GM23338 (cell line): ENCODE measurements at regions not wholly inside any gene's neighbourhood (a gene's known extent, or its start where the extent isn't known, plus 50 kb on each side); places are given as distances from the start of the nearest gene placed in this dataset.

Experiments
- ATAC-seq: fragments of 200-7000 bp; cut with Tn5 transposase; 3 replicates; pipeline ENCODE4 v1.9.1; 2020
- DNase-seq: peaks from one replicate; pipeline ENCODE4 v3.0.0-alpha.2; 2015; ENCODE audit warnings: low spot score
- H2AFZ ChIP-seq: fragments of 200-600 bp; sonication (generic); 2 replicates; pipeline ENCODE4 v1.8.0; 2016; ENCODE audit warnings: antibody characterized with exemption, mild to moderate bottlenecking, moderate library complexity
- H3F3A ChIP-seq: fragments of 200-600 bp; sonication (generic); replicated peaks from 2 replicates; pipeline ENCODE4 v1.8.0; 2017; ENCODE audit warnings: antibody characterized with exemption, mixed run types, low read depth
- H3K27ac ChIP-seq: fragments of 200-600 bp; sonication (generic); 2 replicates; pipeline ENCODE4 v1.6.1; 2016; ENCODE audit warnings: low read depth
- H3K27me3 ChIP-seq: fragments of 200-600 bp; sonication (generic); 2 replicates; pipeline ENCODE4 v1.8.0; 2016; ENCODE audit warnings: mild to moderate bottlenecking, mixed run types, moderate library complexity; ENCODE audit not compliant: insufficient read depth
- H3K36me3 ChIP-seq: fragments of 200-600 bp; sonication (generic); 2 replicates; pipeline ENCODE4 v1.8.0; 2016; ENCODE audit warnings: mild to moderate bottlenecking; ENCODE audit not compliant: insufficient read depth
- H3K4me1 ChIP-seq: fragments of 200-600 bp; sonication (generic); 2 replicates; pipeline ENCODE4 v1.8.0; 2016; ENCODE audit warnings: mild to moderate bottlenecking, moderate library complexity; ENCODE audit not compliant: insufficient read depth
- H3K4me2 ChIP-seq: fragments of 200-600 bp; sonication (generic); 2 replicates; pipeline ENCODE4 v1.7.1; 2017; ENCODE audit warnings: mixed run types
- H3K4me3 ChIP-seq: fragments of 200-600 bp; sonication (generic); 2 replicates; pipeline ENCODE4 v1.6.1; 2016; ENCODE audit warnings: mixed run types
- H3K79me2 ChIP-seq: fragments of 200-600 bp; sonication (generic); replicated peaks from 2 replicates; pipeline ENCODE4 v1.8.0; 2017; ENCODE audit warnings: mild to moderate bottlenecking; ENCODE audit not compliant: insufficient read depth
- H3K9me2 ChIP-seq: fragments of 200-600 bp; sonication (generic); 2 replicates; pipeline ENCODE4 v1.8.0; 2017; ENCODE audit not compliant: insufficient read depth
- H4K20me1 ChIP-seq: fragments of 200-600 bp; sonication (generic); replicated peaks from 2 replicates; pipeline ENCODE4 v1.8.0; 2017; ENCODE audit warnings: mild to moderate bottlenecking; ENCODE audit not compliant: insufficient read depth
- H3K27ac Mint-ChIP-seq: 2 replicates; pipeline ENCODE4 v1.8.0; 2020; ENCODE audit warnings: inconsistent platforms, mild to moderate bottlenecking, moderate library complexity, mixed read lengths
- H3K27me3 Mint-ChIP-seq: 3 replicates; pipeline ENCODE4 v1.8.0; 2022; ENCODE audit warnings: low read depth, mild to moderate bottlenecking, moderate library complexity, mixed read lengths, inconsistent platforms; ENCODE audit not compliant: insufficient read depth, poor library complexity
- H3K36me3 Mint-ChIP-seq: 3 replicates; pipeline ENCODE4 v1.8.0; 2021; ENCODE audit warnings: low read depth, mild to moderate bottlenecking, inconsistent platforms, moderate library complexity, mixed read lengths
- H3K4me1 Mint-ChIP-seq: 3 replicates; pipeline ENCODE4 v1.8.0; 2020; ENCODE audit warnings: mild to moderate bottlenecking, inconsistent platforms, mixed read lengths
- H3K4me3 Mint-ChIP-seq: 3 replicates; pipeline ENCODE4 v1.8.0; 2021; ENCODE audit warnings: moderate library complexity, mild to moderate bottlenecking, inconsistent platforms, mixed read lengths
- H3K9me3 Mint-ChIP-seq: 3 replicates; pipeline ENCODE4 v1.8.0; 2020; ENCODE audit warnings: moderate library complexity, mild to moderate bottlenecking, inconsistent platforms, mixed read lengths
- EZH2 ChIP-seq: fragments of 200-600 bp; sonication (generic); IDR thresholded peaks from one replicate; pipeline ENCODE4 v1.8.0; 2017; ENCODE audit warnings: antibody characterized with exemption, mild to moderate bottlenecking, low read depth; ENCODE audit not compliant: unreplicated experiment
- EZH2phosphoT487 ChIP-seq: fragments of 200-600 bp; sonication (generic); IDR thresholded peaks from one replicate; pipeline ENCODE4 v1.8.1; 2018; ENCODE audit warnings: antibody characterized with exemption; ENCODE audit not compliant: unreplicated experiment
- NANOG ChIP-seq: IDR thresholded peaks from 2 replicates; pipeline ENCODE4 v1.6.1; 2016; ENCODE audit warnings: antibody characterized with exemption, borderline replicate concordance
- POLR2AphosphoS5 ChIP-seq: IDR thresholded peaks from 2 replicates; pipeline ENCODE4 v1.6.1; 2016; ENCODE audit warnings: antibody characterized with exemption, low read depth
- ZNF331 ChIP-seq: fragments of 250-450 bp; sonication (Bioruptor Pico); IDR thresholded peaks from 2 replicates; pipeline ENCODE4 v1.5.0; 2020; ENCODE audit warnings: low read depth, mild to moderate bottlenecking, moderate library complexity
- TF ChIP-seq, protein P1 (sequence below): fragments of 250-450 bp; sonication (Bioruptor Pico); IDR thresholded peaks from 2 replicates; pipeline ENCODE4 v1.5.0; 2020; ENCODE audit warnings: mild to moderate bottlenecking, moderate library complexity

DNA sequence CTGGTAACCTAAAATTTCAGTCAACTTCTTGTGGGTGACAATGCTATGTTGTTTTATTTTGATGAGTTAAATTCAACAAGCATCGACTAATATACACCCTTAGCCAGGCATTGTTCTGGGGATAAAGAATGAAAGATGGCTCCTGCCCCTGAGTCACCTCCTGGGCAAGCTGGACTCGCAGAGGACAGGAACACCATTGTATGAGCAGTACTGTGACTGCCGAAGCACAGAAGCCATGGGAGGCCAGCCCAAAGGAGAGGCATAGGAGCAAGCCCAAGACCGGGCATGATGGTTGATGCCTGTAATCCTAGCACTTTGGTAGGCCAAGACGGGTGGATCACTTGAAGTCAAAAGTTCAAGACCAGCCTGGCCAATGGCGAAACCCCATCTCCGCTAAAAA is 555.2 kb downstream of the OMA1 start:
- Histone ChIP-seq H3K36me3 (no peaks in the 10 kb centered on the region; the same call in 1 of the 2 replicates), H3K27ac (no peak overlapping the region), H3K4me3 (no peak overlapping the region), H3K4me2 (no peak overlapping the region), H4K20me1 (no peaks in the 10 kb centered on the region), H3K79me2 (no peaks in the 10 kb centered on the region), H3K4me1 (peaks cover 44% of the 10 kb centered on the region), H3K9me2 (peaks cover 7% of the 10 kb centered on the region; the same call in 1 of the 2 replicates), H3F3A (no peaks in the 10 kb centered on the region), H3K27me3 (no peaks in the 10 kb centered on the region), H2AFZ (no peak overlapping the region)
- DNase-seq: no peak
- Mint-ChIP-seq H3K9me3 (no peaks in the 10 kb centered on the region), H3K27me3 (peaks cover 10% of the 10 kb centered on the region), H3K36me3 (no peaks in the 10 kb centered on the region), H3K27ac (no peak overlapping the region), H3K4me3 (no peak overlapping the region), H3K4me1 (peaks cover 36% of the 10 kb centered on the region)
- ATAC-seq: no peak
- no peak for TF ChIP-seq EZH2phosphoT487
- no peak for TF ChIP-seq POLR2AphosphoS5
- TF ChIP-seq, protein P1, sequence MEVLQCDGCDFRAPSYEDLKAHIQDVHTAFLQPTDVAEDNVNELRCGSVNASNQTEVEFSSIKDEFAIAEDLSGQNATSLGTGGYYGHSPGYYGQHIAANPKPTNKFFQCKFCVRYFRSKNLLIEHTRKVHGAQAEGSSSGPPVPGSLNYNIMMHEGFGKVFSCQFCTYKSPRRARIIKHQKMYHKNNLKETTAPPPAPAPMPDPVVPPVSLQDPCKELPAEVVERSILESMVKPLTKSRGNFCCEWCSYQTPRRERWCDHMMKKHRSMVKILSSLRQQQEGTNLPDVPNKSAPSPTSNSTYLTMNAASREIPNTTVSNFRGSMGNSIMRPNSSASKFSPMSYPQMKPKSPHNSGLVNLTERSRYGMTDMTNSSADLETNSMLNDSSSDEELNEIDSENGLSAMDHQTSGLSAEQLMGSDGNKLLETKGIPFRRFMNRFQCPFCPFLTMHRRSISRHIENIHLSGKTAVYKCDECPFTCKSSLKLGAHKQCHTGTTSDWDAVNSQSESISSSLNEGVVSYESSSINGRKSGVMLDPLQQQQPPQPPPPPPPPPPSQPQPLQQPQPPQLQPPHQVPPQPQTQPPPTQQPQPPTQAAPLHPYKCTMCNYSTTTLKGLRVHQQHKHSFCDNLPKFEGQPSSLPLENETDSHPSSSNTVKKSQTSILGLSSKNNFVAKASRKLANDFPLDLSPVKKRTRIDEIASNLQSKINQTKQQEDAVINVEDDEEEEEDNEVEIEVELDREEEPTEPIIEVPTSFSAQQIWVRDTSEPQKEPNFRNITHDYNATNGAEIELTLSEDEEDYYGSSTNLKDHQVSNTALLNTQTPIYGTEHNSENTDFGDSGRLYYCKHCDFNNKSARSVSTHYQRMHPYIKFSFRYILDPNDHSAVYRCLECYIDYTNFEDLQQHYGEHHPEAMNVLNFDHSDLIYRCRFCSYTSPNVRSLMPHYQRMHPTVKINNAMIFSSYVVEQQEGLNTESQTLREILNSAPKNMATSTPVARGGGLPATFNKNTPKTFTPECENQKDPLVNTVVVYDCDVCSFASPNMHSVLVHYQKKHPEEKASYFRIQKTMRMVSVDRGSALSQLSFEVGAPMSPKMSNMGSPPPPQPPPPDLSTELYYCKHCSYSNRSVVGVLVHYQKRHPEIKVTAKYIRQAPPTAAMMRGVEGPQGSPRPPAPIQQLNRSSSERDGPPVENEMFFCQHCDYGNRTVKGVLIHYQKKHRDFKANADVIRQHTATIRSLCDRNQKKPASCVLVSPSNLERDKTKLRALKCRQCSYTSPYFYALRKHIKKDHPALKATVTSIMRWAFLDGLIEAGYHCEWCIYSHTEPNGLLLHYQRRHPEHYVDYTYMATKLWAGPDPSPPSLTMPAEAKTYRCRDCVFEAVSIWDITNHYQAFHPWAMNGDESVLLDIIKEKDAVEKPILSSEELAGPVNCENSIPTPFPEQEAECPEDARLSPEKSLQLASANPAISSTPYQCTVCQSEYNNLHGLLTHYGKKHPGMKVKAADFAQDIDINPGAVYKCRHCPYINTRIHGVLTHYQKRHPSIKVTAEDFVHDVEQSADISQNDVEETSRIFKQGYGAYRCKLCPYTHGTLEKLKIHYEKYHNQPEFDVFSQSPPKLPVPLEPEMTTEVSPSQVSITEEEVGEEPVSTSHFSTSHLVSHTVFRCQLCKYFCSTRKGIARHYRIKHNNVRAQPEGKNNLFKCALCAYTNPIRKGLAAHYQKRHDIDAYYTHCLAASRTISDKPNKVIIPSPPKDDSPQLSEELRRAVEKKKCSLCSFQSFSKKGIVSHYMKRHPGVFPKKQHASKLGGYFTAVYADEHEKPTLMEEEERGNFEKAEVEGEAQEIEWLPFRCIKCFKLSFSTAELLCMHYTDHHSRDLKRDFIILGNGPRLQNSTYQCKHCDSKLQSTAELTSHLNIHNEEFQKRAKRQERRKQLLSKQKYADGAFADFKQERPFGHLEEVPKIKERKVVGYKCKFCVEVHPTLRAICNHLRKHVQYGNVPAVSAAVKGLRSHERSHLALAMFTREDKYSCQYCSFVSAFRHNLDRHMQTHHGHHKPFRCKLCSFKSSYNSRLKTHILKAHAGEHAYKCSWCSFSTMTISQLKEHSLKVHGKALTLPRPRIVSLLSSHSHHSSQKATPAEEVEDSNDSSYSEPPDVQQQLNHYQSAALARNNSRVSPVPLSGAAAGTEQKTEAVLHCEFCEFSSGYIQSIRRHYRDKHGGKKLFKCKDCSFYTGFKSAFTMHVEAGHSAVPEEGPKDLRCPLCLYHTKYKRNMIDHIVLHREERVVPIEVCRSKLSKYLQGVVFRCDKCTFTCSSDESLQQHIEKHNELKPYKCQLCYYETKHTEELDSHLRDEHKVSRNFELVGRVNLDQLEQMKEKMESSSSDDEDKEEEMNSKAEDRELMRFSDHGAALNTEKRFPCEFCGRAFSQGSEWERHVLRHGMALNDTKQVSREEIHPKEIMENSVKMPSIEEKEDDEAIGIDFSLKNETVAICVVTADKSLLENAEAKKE (CRISPR knock-in tag): no peak
- no peak for TF ChIP-seq NANOG

DNA sequence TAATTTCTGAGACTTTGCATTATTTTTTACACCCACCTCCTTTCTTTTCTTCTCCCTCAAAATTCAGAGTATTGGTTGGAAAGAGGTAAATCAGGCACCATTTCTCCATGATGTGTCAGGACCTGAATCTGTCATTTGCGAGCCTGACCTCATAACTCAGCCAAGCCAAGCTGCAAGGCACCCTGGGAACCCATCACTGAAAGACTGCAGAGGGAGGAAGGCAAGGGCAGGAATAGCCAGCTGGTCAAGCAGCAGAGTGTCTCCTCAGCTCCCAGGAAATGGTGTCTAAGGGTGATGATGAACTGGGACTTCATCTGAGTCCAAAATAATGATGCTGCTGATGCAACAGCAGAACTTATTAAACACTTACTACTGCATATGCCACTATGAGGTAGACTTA is 556.6 kb downstream of the OMA1 start:
- H3K27me3 ChIP-seq: no peaks in the 10 kb centered on the region
- H3K4me1 Mint-ChIP-seq: peaks cover 37% of the 10 kb centered on the region
- H3K4me2 ChIP-seq: no peak overlapping the region

More for the DNA sequence above, 556.6 kb downstream of the OMA1 start:
- ATAC-seq (no peak), DNase-seq (no peak)
- H3K27ac Mint-ChIP-seq: no peak overlapping the region
- no peak overlapping the region for H3K4me3 Mint-ChIP-seq
- TF ChIP-seq ZNF331 (CRISPR knock-in tag) (no peak), EZH2 (no peak)
- TF ChIP-seq, protein P1 (CRISPR knock-in tag): no peak
- H3K27me3 Mint-ChIP-seq: peaks cover 10% of the 10 kb centered on the region
- Histone ChIP-seq H3K79me2 (no peaks in the 10 kb centered on the region), H3F3A (no peaks in the 10 kb centered on the region), H3K36me3 (no peaks in the 10 kb centered on the region; the same call in 1 of the 2 replicates), H3K4me1 (peaks cover 35% of the 10 kb centered on the region), H4K20me1 (no peaks in the 10 kb centered on the region), H3K4me3 (no peak overlapping the region), H3K27ac (no peak overlapping the region), H3K9me2 (peaks cover 7% of the 10 kb centered on the region; the same call in 1 of the 2 replicates), H2AFZ (no peak overlapping the region)
- no peaks in the 10 kb centered on the region for H3K9me3 Mint-ChIP-seq
- no peaks in the 10 kb centered on the region for H3K36me3 Mint-ChIP-seq
